ENCODE measurements at regions not wholly inside any gene's neighbourhood (a gene's known extent, or its start where the extent isn't known, plus 50 kb on each side); places are given as distances from the start of the nearest gene placed in this dataset.

DNA sequence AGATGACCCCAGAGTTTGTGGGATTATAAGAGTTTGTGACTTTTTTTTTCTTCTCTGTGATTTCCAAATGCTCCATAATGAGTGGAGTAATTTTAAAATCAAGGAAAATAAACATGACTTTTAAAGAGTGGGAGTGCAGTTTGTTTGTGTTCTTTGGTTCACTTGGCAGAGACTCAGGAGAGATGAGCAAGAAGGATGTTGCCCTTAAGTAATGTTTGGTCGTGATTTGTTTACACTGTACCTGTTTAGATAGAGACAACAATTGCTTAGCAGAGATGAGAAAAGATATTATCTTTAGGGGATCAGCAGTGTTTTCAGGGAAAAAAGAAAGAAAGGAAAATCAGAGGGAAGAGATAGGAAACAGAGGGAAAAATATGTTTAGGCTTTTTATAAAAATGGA is 170.8 kb downstream of the ADSS2 start:
- TF ChIP-seq POLR2AphosphoS5 (IDR thresholded peaks at IDR 0.05) (no peak), POLR2A (IDR thresholded peaks at IDR 0.05) (no peak), EP300 (IDR thresholded peaks at IDR 0.05) (no peak)
- TF ChIP-seq, protein P1, sequence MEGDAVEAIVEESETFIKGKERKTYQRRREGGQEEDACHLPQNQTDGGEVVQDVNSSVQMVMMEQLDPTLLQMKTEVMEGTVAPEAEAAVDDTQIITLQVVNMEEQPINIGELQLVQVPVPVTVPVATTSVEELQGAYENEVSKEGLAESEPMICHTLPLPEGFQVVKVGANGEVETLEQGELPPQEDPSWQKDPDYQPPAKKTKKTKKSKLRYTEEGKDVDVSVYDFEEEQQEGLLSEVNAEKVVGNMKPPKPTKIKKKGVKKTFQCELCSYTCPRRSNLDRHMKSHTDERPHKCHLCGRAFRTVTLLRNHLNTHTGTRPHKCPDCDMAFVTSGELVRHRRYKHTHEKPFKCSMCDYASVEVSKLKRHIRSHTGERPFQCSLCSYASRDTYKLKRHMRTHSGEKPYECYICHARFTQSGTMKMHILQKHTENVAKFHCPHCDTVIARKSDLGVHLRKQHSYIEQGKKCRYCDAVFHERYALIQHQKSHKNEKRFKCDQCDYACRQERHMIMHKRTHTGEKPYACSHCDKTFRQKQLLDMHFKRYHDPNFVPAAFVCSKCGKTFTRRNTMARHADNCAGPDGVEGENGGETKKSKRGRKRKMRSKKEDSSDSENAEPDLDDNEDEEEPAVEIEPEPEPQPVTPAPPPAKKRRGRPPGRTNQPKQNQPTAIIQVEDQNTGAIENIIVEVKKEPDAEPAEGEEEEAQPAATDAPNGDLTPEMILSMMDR (IDR thresholded peaks at IDR 0.05): no peak
